ENCODE measurements at regions not wholly inside any gene's neighbourhood (a gene's known extent, or its start where the extent isn't known, plus 50 kb on each side); places are given as distances from the start of the nearest gene placed in this dataset.

DNA sequence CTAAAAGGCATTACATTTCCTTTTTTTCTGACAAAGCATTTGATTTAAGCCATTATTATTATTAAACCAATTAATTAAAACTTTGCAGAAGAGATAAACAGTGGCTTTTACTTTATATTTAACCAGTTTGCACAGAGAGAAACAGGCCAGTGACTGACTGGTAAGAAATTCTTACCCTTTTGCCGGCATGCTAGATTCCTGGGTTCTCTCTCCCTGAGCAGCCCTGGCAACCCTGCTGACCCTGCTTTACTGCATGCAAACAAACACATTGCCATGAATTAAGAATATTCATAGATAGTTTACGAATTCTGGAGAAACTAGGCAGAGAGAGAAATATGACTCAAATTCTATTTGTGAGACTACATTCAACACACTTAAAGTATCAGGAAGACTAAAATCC lies 1381.4 kb upstream of the IGFBP7 start:
- Histone ChIP-seq H3K4me1 (ENCODE audit: control insufficient read depth in 2 of 2, insufficient read depth in 2 of 2, low read length in 1 of 2) (no peaks in the 10 kb centered on the region), H3K4me3 (ENCODE audit: low read depth in 1 of 2, low read length in 2 of 2) (no peak overlapping the region)
- WGBS, 2 donors = 81 to 83% methylated on average over 2 of the region's 2 CpGs

DNA sequence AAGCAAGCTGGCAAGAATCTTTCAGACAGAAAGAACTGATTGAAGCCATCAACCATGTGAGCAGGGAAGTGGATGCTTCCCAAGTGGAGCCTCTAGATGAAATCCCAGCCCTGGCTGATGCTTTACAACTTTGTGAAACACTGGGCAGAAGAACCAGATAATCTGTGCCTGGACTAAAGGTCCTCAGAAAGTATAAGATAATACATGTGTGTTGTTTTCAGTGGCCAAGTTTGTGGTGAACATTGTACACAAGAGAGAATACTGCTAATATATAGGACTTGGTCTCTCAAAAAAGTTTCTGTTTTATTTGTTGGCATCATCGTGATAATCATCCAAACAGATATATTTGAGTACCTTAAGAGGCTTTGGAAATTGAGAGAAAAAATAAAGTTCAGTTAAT lies 1367.8 kb upstream of the IGFBP7 start:
- Histone ChIP-seq H3K27ac (ENCODE audit: low read depth in 2 of 2, low read length in 1 of 2) (no peak overlapping the region), H3K4me3 (ENCODE audit: low read depth in 1 of 2, low read length in 2 of 2) (no peak overlapping the region), H3K27me3 (ENCODE audit: control insufficient read depth in 1 of 2, insufficient read depth in 2 of 2, low read length in 2 of 2) (no peaks in the 10 kb centered on the region), H3K36me3 (ENCODE audit: control insufficient read depth in 2 of 2, insufficient read depth in 2 of 2, low read length in 1 of 2) (no peaks in the 10 kb centered on the region), H3K4me1 (ENCODE audit: control insufficient read depth in 2 of 2, insufficient read depth in 2 of 2, low read length in 1 of 2) (no peaks in the 10 kb centered on the region), H3K9me3 (ENCODE audit: control insufficient read depth in 2 of 2, insufficient read depth in 1 of 2, low read depth in 1 of 2, low read length in 1 of 2) (no peaks in the 10 kb centered on the region)
- 79 to 86% methylated on average over 1 of the region's 1 CpG for WGBS, 2 donors

More for the DNA sequence above, 1381.4 kb upstream of the IGFBP7 start:
- H3K27me3 ChIP-seq (ENCODE audit: control insufficient read depth in 1 of 2, insufficient read depth in 2 of 2, low read length in 2 of 2) = no peaks in the 10 kb centered on the region
- H3K27ac ChIP-seq (ENCODE audit: low read depth in 2 of 2, low read length in 1 of 2) = no peak overlapping the region
- H3K9me3 ChIP-seq (ENCODE audit: control insufficient read depth in 2 of 2, insufficient read depth in 1 of 2, low read depth in 1 of 2, low read length in 1 of 2) = peaks cover 0 to 4% of the 10 kb centered on the region in 2 donors
- no peaks in the 10 kb centered on the region for H3K36me3 ChIP-seq (ENCODE audit: control insufficient read depth in 2 of 2, insufficient read depth in 2 of 2, low read length in 1 of 2)

DNA sequence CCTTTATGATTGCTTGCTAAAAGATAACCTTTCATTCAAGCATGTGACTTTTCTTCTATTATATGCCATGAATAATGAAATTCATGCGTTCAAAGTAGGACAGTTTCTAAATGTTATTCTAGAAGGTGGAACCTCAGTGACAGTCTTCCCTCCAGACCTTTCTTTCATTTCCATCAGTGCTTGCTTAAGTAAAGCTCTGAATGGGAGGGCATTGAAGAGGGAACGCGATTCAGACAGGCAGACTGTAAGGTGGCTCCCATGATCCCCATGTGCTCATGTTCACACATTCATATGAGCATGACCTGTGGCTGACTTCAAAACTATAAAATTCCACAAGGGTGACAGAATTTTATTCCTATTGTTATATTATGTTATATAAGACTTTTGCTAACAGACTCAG lies 1367.3 kb upstream of the IGFBP7 start:
- Histone ChIP-seq H3K4me1 (ENCODE audit: control insufficient read depth in 2 of 2, insufficient read depth in 2 of 2, low read length in 1 of 2) (no peaks in the 10 kb centered on the region), H3K27me3 (ENCODE audit: control insufficient read depth in 1 of 2, insufficient read depth in 2 of 2, low read length in 2 of 2) (no peaks in the 10 kb centered on the region), H3K27ac (ENCODE audit: low read depth in 2 of 2, low read length in 1 of 2) (no peak overlapping the region), H3K9me3 (ENCODE audit: control insufficient read depth in 2 of 2, insufficient read depth in 1 of 2, low read depth in 1 of 2, low read length in 1 of 2) (no peaks in the 10 kb centered on the region), H3K36me3 (ENCODE audit: control insufficient read depth in 2 of 2, insufficient read depth in 2 of 2, low read length in 1 of 2) (no peaks in the 10 kb centered on the region), H3K4me3 (ENCODE audit: low read depth in 1 of 2, low read length in 2 of 2) (no peak overlapping the region)
- 68 to 79% methylated on average over 3 of the region's 3 CpGs for WGBS, 2 donors

DNA sequence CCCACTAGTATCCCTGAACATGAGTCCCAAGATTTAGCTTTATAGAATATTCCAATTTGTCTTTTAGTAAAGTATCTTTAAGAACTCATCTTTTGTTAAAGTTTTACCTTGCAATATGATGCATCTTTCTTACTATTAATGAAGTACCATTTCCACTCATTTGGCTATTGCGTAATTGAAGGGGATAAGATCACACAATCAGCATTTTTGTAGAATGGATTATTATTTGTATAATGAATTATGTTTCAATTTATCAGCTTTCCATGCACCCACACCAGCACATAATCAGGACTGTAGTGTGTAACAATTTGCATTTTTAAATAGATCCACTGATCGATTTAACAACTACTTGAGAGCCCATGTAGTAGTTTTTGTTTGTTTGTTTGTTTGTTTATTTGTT lies 1364.9 kb upstream of the IGFBP7 start:
- H3K9me3 ChIP-seq (ENCODE audit: control insufficient read depth in 2 of 2, insufficient read depth in 1 of 2, low read depth in 1 of 2, low read length in 1 of 2) = no peaks in the 10 kb centered on the region
- no peaks in the 10 kb centered on the region for H3K27me3 ChIP-seq (ENCODE audit: control insufficient read depth in 1 of 2, insufficient read depth in 2 of 2, low read length in 2 of 2)
- no peaks in the 10 kb centered on the region for H3K4me1 ChIP-seq (ENCODE audit: control insufficient read depth in 2 of 2, insufficient read depth in 2 of 2, low read length in 1 of 2)
- no peak overlapping the region for H3K27ac ChIP-seq (ENCODE audit: low read depth in 2 of 2, low read length in 1 of 2)
- 88 to 90% methylated on average over 2 of the region's 2 CpGs for WGBS, 2 donors
- no peak overlapping the region for H3K4me3 ChIP-seq (ENCODE audit: low read depth in 1 of 2, low read length in 2 of 2)
- H3K36me3 ChIP-seq (ENCODE audit: control insufficient read depth in 2 of 2, insufficient read depth in 2 of 2, low read length in 1 of 2) = no peaks in the 10 kb centered on the region

DNA sequence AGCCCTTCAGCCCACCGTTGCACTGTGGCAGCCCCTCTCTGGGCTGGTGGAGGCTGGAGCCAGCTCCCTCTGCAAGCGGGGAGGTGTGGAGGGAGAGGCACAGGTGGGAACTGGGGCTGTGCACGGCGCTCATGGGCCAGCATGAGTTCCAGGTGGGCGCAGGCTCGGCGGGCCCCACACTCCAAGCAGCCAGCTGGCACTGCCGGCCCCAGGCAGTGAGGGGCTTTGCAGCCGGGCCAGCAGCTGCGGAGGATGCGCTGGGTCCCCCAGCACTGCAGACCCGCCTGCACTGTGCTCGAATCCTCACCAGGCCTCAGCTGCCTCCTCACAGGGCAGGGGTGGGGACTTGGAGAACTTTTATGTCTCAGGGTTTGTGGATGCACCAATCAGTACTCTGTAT lies 1354.8 kb upstream of the IGFBP7 start:
- WGBS, 2 donors = 94% methylated on average over 11 to 13 of the region's 13 CpGs
- Histone ChIP-seq H3K4me1 (ENCODE audit: control insufficient read depth in 2 of 2, insufficient read depth in 2 of 2, low read length in 1 of 2) (no peaks in the 10 kb centered on the region), H3K36me3 (ENCODE audit: control insufficient read depth in 2 of 2, insufficient read depth in 2 of 2, low read length in 1 of 2) (no peaks in the 10 kb centered on the region), H3K27me3 (ENCODE audit: control insufficient read depth in 1 of 2, insufficient read depth in 2 of 2, low read length in 2 of 2) (no peaks in the 10 kb centered on the region), H3K27ac (ENCODE audit: low read depth in 2 of 2, low read length in 1 of 2) (no peak overlapping the region), H3K4me3 (ENCODE audit: low read depth in 1 of 2, low read length in 2 of 2) (no peak overlapping the region), H3K9me3 (ENCODE audit: control insufficient read depth in 2 of 2, insufficient read depth in 1 of 2, low read depth in 1 of 2, low read length in 1 of 2) (peaks cover 4 to 5% of the 10 kb centered on the region in 2 donors)

DNA sequence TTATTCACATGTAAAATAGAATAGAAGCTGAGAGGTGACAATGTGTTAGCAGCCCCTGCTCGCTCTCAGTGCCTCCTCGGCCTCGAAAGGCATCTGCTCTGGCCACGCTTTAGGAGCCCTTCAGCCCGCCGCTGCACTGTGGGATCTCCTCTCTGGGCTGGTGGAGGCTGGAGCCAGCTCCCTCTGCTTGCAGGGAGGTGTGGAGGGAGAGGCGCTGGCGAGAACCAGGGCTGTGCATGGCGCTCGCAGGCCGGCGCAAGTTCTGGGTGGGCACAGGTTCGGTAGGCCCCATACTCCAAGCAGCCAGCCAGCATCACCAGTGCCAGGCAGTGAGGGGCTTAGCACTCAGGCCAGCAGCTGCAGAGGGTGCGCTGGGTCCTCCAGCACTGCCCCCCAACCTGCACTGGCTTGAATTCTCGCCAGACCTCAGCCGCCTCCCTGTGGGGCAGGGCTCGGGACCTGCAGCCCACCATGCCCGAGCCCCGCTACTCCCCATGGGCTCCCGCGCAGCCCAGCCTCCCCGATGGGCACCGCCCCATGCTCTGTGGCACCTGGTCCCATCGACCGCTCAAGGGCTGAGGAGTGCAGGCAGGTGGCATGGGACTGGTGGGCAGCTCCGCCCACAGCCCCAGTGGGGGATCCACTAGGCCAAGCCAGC lies 1346.7 kb upstream of the IGFBP7 start:
- no peaks in the 10 kb centered on the region for H3K27me3 ChIP-seq (ENCODE audit: control insufficient read depth in 1 of 2, insufficient read depth in 2 of 2, low read length in 2 of 2)
- 92 to 94% methylated on average over 26 of the region's 26 CpGs for WGBS, 2 donors
- H3K36me3 ChIP-seq (ENCODE audit: control insufficient read depth in 2 of 2, insufficient read depth in 2 of 2, low read length in 1 of 2) = no peaks in the 10 kb centered on the region
- peaks cover 6 to 7% of the 10 kb centered on the region in 2 donors for H3K9me3 ChIP-seq (ENCODE audit: control insufficient read depth in 2 of 2, insufficient read depth in 1 of 2, low read depth in 1 of 2, low read length in 1 of 2)
- H3K4me1 ChIP-seq (ENCODE audit: control insufficient read depth in 2 of 2, insufficient read depth in 2 of 2, low read length in 1 of 2) = no peaks in the 10 kb centered on the region
- no peak overlapping the region for H3K4me3 ChIP-seq (ENCODE audit: low read depth in 1 of 2, low read length in 2 of 2)
- no peak overlapping the region for H3K27ac ChIP-seq (ENCODE audit: low read depth in 2 of 2, low read length in 1 of 2)

DNA sequence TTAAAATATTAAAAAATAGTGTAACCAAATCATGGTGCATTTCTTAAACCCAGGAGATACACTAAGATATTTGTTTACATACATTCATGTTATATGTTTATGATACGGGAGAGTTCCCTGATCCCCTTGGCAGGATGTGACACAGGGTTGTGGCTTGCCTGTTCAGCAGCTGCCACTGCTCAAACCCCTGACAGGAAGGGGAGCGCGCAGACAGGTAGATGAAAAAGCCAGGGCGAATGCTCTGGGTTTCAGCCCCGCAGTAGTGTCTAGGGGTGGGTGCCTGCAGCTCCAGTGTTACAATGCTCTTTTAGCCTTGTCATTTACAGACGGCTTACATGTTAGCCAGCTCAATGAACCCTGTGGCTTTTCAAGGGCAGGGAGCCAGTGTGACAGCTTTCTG lies 1343.8 kb upstream of the IGFBP7 start:
- no peak overlapping the region for H3K4me3 ChIP-seq (ENCODE audit: low read depth in 1 of 2, low read length in 2 of 2)
- no peaks in the 10 kb centered on the region for H3K4me1 ChIP-seq (ENCODE audit: control insufficient read depth in 2 of 2, insufficient read depth in 2 of 2, low read length in 1 of 2)
- WGBS, 2 donors = 55 to 66% methylated on average over 6 of the region's 6 CpGs
- H3K9me3 ChIP-seq (ENCODE audit: control insufficient read depth in 2 of 2, insufficient read depth in 1 of 2, low read depth in 1 of 2, low read length in 1 of 2) = peaks cover 4 to 6% of the 10 kb centered on the region in 2 donors
- H3K27ac ChIP-seq (ENCODE audit: low read depth in 2 of 2, low read length in 1 of 2) = no peak overlapping the region
- H3K27me3 ChIP-seq (ENCODE audit: control insufficient read depth in 1 of 2, insufficient read depth in 2 of 2, low read length in 2 of 2) = no peaks in the 10 kb centered on the region
- H3K36me3 ChIP-seq (ENCODE audit: control insufficient read depth in 2 of 2, insufficient read depth in 2 of 2, low read length in 1 of 2) = no peaks in the 10 kb centered on the region

DNA sequence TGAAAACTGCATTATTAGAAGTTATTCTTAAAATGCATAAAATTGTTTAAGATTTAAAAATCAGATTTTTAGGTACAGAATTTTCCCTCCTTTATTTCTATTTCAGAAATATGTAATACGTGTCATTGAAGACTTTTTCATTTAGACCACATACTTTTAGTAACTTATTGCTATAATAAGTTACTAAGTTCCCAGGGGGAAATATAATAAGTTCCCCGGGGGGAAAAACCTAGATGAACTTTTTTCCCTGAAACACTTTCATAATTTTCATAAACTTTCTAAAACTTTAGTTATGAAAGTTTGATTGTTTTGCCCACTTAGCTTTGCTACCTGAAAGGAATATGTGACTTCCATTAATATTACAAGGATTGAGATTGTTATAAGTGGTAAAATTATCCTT lies 1341.5 kb upstream of the IGFBP7 start:
- Histone ChIP-seq H3K4me3 (ENCODE audit: low read depth in 1 of 2, low read length in 2 of 2) (no peak overlapping the region), H3K36me3 (ENCODE audit: control insufficient read depth in 2 of 2, insufficient read depth in 2 of 2, low read length in 1 of 2) (no peaks in the 10 kb centered on the region), H3K27me3 (ENCODE audit: control insufficient read depth in 1 of 2, insufficient read depth in 2 of 2, low read length in 2 of 2) (no peaks in the 10 kb centered on the region), H3K4me1 (ENCODE audit: control insufficient read depth in 2 of 2, insufficient read depth in 2 of 2, low read length in 1 of 2) (no peaks in the 10 kb centered on the region), H3K27ac (ENCODE audit: low read depth in 2 of 2, low read length in 1 of 2) (no peak overlapping the region), H3K9me3 (ENCODE audit: control insufficient read depth in 2 of 2, insufficient read depth in 1 of 2, low read depth in 1 of 2, low read length in 1 of 2) (peaks cover under 1% of the 10 kb centered on the region in 2 donors)
- WGBS, 2 donors = 78 to 79% methylated on average over 2 of the region's 2 CpGs

DNA sequence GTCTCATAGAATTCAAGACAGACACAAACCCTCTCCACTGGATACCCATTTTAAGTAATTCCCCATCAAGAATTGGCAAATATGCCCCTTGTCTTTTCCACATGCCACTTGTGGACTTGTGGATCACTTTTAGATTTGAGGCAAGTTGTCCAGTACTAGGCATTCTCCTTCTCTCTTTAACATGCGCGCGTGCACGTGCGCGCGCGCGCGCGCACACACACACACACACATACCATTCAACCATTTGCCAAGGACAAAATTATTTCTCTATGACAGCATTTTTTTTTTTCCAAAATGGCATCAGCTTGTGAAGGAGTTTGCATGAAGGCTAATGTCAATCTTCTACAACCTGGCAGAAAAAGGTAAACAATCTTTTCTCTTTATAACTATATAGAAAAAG lies 1325.7 kb upstream of the IGFBP7 start:
- H3K36me3 ChIP-seq (ENCODE audit: control insufficient read depth in 2 of 2, insufficient read depth in 2 of 2, low read length in 1 of 2) = no peaks in the 10 kb centered on the region
- no peak overlapping the region for H3K27ac ChIP-seq (ENCODE audit: low read depth in 2 of 2, low read length in 1 of 2)
- H3K9me3 ChIP-seq (ENCODE audit: control insufficient read depth in 2 of 2, insufficient read depth in 1 of 2, low read depth in 1 of 2, low read length in 1 of 2) = no peaks in the 10 kb centered on the region
- H3K27me3 ChIP-seq (ENCODE audit: control insufficient read depth in 1 of 2, insufficient read depth in 2 of 2, low read length in 2 of 2) = no peaks in the 10 kb centered on the region
- no peak overlapping the region for H3K4me3 ChIP-seq (ENCODE audit: low read depth in 1 of 2, low read length in 2 of 2)
- no peaks in the 10 kb centered on the region for H3K4me1 ChIP-seq (ENCODE audit: control insufficient read depth in 2 of 2, insufficient read depth in 2 of 2, low read length in 1 of 2)
- 98 to 99% methylated on average over 11 of the region's 11 CpGs for WGBS, 2 donors

DNA sequence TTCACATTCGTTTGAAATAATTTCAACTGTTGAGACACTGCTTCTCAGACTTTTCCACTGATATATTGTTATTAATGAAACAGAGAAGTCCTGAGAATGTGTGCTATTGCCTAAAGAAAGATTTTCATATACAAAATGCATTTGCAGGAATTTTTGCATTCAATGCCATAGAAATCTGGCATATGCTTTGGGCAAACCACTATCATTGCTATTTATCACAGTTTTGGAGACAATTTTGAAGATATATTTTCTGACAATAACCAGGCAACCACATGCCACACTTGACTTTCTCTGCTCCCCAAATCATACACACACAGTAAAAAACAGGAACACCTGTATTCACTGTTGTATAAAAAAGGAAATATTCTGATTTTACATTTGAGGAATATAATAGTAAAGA lies 1303.7 kb upstream of the IGFBP7 start:
- Histone ChIP-seq H3K4me1 (ENCODE audit: control insufficient read depth in 2 of 2, insufficient read depth in 2 of 2, low read length in 1 of 2) (no peaks in the 10 kb centered on the region), H3K27ac (ENCODE audit: low read depth in 2 of 2, low read length in 1 of 2) (no peak overlapping the region)
- 68 to 83% methylated on average over 1 of the region's 1 CpG for WGBS, 2 donors

More for the DNA sequence above, 1303.7 kb upstream of the IGFBP7 start:
- Histone ChIP-seq H3K9me3 (ENCODE audit: control insufficient read depth in 2 of 2, insufficient read depth in 1 of 2, low read depth in 1 of 2, low read length in 1 of 2) (no peaks in the 10 kb centered on the region), H3K4me3 (ENCODE audit: low read depth in 1 of 2, low read length in 2 of 2) (no peak overlapping the region), H3K36me3 (ENCODE audit: control insufficient read depth in 2 of 2, insufficient read depth in 2 of 2, low read length in 1 of 2) (no peaks in the 10 kb centered on the region), H3K27me3 (ENCODE audit: control insufficient read depth in 1 of 2, insufficient read depth in 2 of 2, low read length in 2 of 2) (no peaks in the 10 kb centered on the region)

All from esophagus (tissue), 2 donors.